PFSK-1 (cell line): ENCODE measurements at regions not wholly inside any gene's neighbourhood (a gene's known extent, or its start where the extent isn't known, plus 50 kb on each side); places are given as distances from the start of the nearest gene placed in this dataset.

Experiments
- FOXP2 ChIP-seq: optimal IDR thresholded peaks from 2 replicates; pipeline ENCODE3; 2011; ENCODE audit warnings: borderline replicate concordance, control low read depth, inconsistent platforms; ENCODE audit not compliant: insufficient read depth; ENCODE audit errors: extremely low read length, extremely low read depth
- POLR2AphosphoS5 ChIP-seq: IDR thresholded peaks from 2 replicates; pipeline ENCODE4 v1.6.1; 2012; ENCODE audit warnings: low read depth, mild to moderate bottlenecking, control low read depth, low read length, moderate library complexity
- SIN3A ChIP-seq: IDR thresholded peaks from 2 replicates; pipeline ENCODE4 v1.6.1; 2012; ENCODE audit warnings: mild to moderate bottlenecking, low read length, moderate library complexity, borderline replicate concordance; ENCODE audit not compliant: insufficient read depth
- TAF1 ChIP-seq: IDR thresholded peaks from 2 replicates; pipeline ENCODE4 v1.6.1; 2012; ENCODE audit warnings: low read length, control low read depth, borderline replicate concordance; ENCODE audit not compliant: insufficient read depth
- TF ChIP-seq, protein P1 (sequence below), 2 experiments: IDR thresholded peaks; 2 replicates each; pipeline versions ENCODE4 v1.6.1 to v1.8.0; 2011 to 2012; ENCODE audit warnings: low read depth in 2 of 2, low read length in 2 of 2, control low read depth in 1 of 2, inconsistent platforms in 1 of 2, mild to moderate bottlenecking in 1 of 2, moderate library complexity in 1 of 2; ENCODE audit not compliant: insufficient read depth in 1 of 2

GRCh38 chr10:65618126-65618525 is 1307.7 kb upstream of the LRRTM3 start:
- TF ChIP-seq FOXP2 (no peak), SIN3A (no peak), TAF1 (no peak), POLR2AphosphoS5 (no peak)
- TF ChIP-seq, protein P1, sequence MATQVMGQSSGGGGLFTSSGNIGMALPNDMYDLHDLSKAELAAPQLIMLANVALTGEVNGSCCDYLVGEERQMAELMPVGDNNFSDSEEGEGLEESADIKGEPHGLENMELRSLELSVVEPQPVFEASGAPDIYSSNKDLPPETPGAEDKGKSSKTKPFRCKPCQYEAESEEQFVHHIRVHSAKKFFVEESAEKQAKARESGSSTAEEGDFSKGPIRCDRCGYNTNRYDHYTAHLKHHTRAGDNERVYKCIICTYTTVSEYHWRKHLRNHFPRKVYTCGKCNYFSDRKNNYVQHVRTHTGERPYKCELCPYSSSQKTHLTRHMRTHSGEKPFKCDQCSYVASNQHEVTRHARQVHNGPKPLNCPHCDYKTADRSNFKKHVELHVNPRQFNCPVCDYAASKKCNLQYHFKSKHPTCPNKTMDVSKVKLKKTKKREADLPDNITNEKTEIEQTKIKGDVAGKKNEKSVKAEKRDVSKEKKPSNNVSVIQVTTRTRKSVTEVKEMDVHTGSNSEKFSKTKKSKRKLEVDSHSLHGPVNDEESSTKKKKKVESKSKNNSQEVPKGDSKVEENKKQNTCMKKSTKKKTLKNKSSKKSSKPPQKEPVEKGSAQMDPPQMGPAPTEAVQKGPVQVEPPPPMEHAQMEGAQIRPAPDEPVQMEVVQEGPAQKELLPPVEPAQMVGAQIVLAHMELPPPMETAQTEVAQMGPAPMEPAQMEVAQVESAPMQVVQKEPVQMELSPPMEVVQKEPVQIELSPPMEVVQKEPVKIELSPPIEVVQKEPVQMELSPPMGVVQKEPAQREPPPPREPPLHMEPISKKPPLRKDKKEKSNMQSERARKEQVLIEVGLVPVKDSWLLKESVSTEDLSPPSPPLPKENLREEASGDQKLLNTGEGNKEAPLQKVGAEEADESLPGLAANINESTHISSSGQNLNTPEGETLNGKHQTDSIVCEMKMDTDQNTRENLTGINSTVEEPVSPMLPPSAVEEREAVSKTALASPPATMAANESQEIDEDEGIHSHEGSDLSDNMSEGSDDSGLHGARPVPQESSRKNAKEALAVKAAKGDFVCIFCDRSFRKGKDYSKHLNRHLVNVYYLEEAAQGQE (IDR thresholded peaks at IDR 0.05; ENCODE audit: insufficient read depth in 1 of 2, low read depth in 2 of 2, low read length in 2 of 2) = no peak

- TF ChIP-seq SIN3A (no peak), TAF1 (no peak), POLR2AphosphoS5 (no peak), FOXP2 (no peak)
- TF ChIP-seq, protein P1 (IDR thresholded peaks at IDR 0.05; ENCODE audit: insufficient read depth in 1 of 2, low read depth in 2 of 2, low read length in 2 of 2) = no peak
These were observed 1305.3 kb upstream of the LRRTM3 start for GRCh38 chr10:65620404-65621048.

GRCh38 chr10:65622608-65623007 is 1303.2 kb upstream of the LRRTM3 start:
- TF ChIP-seq POLR2AphosphoS5 = no peak
- TF ChIP-seq SIN3A = no peak
- TF ChIP-seq, protein P1 (IDR thresholded peaks at IDR 0.05; ENCODE audit: insufficient read depth in 1 of 2, low read depth in 2 of 2, low read length in 2 of 2) = no peak

DNA sequence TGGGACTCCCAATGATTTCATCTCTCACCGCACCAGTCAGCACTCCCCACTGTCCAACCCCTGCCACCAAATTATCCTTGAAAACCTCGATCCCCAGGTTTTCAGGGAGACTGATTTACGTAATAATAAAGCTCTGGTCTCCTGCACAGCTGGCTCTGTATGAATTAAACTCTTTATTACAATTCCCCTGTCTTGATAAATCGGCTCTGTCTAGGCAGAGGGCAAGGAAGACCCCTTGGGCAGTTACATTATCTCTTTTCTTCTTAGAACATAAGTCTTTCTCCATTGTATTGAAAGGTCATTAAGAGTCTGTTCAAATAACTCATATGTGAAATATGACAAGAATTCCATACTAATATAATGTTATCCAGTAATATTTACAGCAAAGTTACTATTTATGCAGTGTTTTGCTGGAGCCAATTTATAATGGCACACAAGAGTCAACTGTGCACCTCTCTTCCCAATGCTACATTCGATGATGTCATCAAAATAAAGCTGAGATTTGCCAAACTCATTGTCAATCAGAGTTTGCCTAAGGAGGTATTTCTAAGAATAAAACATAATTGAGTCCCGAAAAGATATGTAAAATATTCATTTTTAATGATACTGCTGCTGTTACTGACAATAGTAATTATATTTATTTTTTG is 1297.2 kb upstream of the LRRTM3 start:
- TF ChIP-seq FOXP2 (no peak), POLR2AphosphoS5 (no peak), SIN3A (no peak), TAF1 (no peak)
- TF ChIP-seq, protein P1 (IDR thresholded peaks at IDR 0.05; ENCODE audit: insufficient read depth in 1 of 2, low read depth in 2 of 2, low read length in 2 of 2) = no peak
